ENCODE measurements at regions not wholly inside any gene's neighbourhood (a gene's known extent, or its start where the extent isn't known, plus 50 kb on each side); places are given as distances from the start of the nearest gene placed in this dataset.

GRCh38 chr4:186946136-186946535 lies 222.5 kb upstream of the FAT1 start:
- no peaks in the 10 kb centered on the region for H3K79me2 ChIP-seq (ENCODE audit: insufficient read depth, low read length)
- H3K27me3 ChIP-seq (ENCODE audit: control insufficient read depth in 1 of 2, insufficient read depth in 2 of 2, low read length in 2 of 2), result peaks cover 0 to 6% of the 10 kb centered on the region in 2 experiments; a peak in 1 of 5 replicates
- POLR2A ChIA-PET, result interaction anchor here (1.3 kb wide), 1 partner anchor 220 kb away, joined by 3 read pairs; no protein-coding TSS in a partner anchor
- H3K4me2 ChIP-seq (ENCODE audit: low read depth, low read length), result no peak overlapping the region
- no peaks in the 10 kb centered on the region for H4K20me1 ChIP-seq (ENCODE audit: insufficient read depth, low read length)
- no TSS peak for BruUV-seq (replicated peaks)
- WGBS (ENCODE audit: low lambda C conversion rate), result 37% methylated on average over 6 of the region's 6 CpGs
- H3K9ac ChIP-seq (ENCODE audit: insufficient read depth, low read depth, low read length), result no peak overlapping the region
- intact Hi-C loops (cut with micrococcal nuclease; ENCODE audit: unreplicated experiment), result loop anchor here (1.0 kb wide), 2 partner anchors 9 to 220 kb away; no protein-coding TSS in a partner anchor
- H2AFZ ChIP-seq (ENCODE audit: low read length), result no peak overlapping the region
- no peak overlapping the region for H3K27ac ChIP-seq (ENCODE audit: extremely low read length, insufficient read depth, low read length)
- no peaks in the 10 kb centered on the region for H3K36me3 ChIP-seq (replicated peaks in 1 of 2; ENCODE audit: control insufficient read depth in 1 of 2, insufficient read depth in 2 of 2, low read length in 2 of 2)
- in situ Hi-C loops (cut with HindIII; ENCODE audit: extremely low pct_ligation_motif_present, low pct_unique_long_range_greater_than_20kb), result loop anchor here (25.0 kb wide), 1 partner anchor 209 kb away; no protein-coding TSS in a partner anchor
- peaks cover 55% of the 10 kb centered on the region for H3K4me1 ChIP-seq (ENCODE audit: insufficient read depth, low read length)
- H3K4me3 ChIP-seq (replicated peaks in 1 of 3; ENCODE audit: insufficient read depth in 1 of 3, low read depth in 2 of 3, low read length in 3 of 3), result no peak overlapping the region
- CTCF ChIA-PET (ENCODE audit: low intra/inter-chr PET ratio, low total read pairs), result interaction anchor here (1.3 to 3.0 kb wide), 2 partner anchors 221 to 277 kb away, joined by 5 to 22 read pairs; no protein-coding TSS in a partner anchor
- DNase-seq (ENCODE audit: low spot score) (no peak), FAIRE-seq (no peak), ATAC-seq (no peak)
- no peaks in the 10 kb centered on the region for H3K9me3 ChIP-seq (ENCODE audit: low read length)
- TF ChIP-seq ZSCAN29 (CRISPR knock-in tag; conservative IDR thresholded peaks at IDR 0.05) (no peak), ZNF337 (CRISPR knock-in tag; IDR thresholded peaks at IDR 0.05; ENCODE audit: borderline replicate concordance, low read depth) (0 out of 2 replicates have a peak, but pooled peaks have one; percentile 35), THAP8 (CRISPR knock-in tag; IDR thresholded peaks at IDR 0.05; ENCODE audit: borderline replicate concordance) (no peak), ZBTB33 (CRISPR knock-in tag; IDR thresholded peaks at IDR 0.05) (peak; percentile 77; the same call in 1 of the 2 replicates)
